CD14-positive monocyte (primary cell): ENCODE measurements at regions not wholly inside any gene's neighbourhood (a gene's known extent, or its start where the extent isn't known, plus 50 kb on each side); places are given as distances from the start of the nearest gene placed in this dataset.

Experiments
- DNase-seq, 3 donors: peaks; one replicate each; pipeline ENCODE4 v3.0.0-alpha.2; 2011 to 2022
- H2AFZ ChIP-seq: 2 replicates; pipeline ENCODE4 v1.6.0; 2012; ENCODE audit warnings: mild to moderate bottlenecking, low read depth, low read length, inconsistent platforms; ENCODE audit not compliant: insufficient read depth, poor library complexity, severe bottlenecking
- H3K27ac ChIP-seq, 2 donors: 1 replicate in 1 of 2; 2 replicates in 1 of 2; pipeline ENCODE4 v1.5.1; 2012 to 2013; ENCODE audit warnings: low read length in 2 of 2, control low read depth in 1 of 2, inconsistent platforms in 1 of 2, low read depth in 1 of 2, mild to moderate bottlenecking in 1 of 2
- H3K27me3 ChIP-seq, 2 donors: one replicate each; pipeline versions ENCODE4 v1.6.0 to v1.6.1; 2011 to 2013; ENCODE audit warnings: low read length in 2 of 2; ENCODE audit not compliant: control insufficient read depth in 2 of 2, insufficient read depth in 2 of 2
- H3K36me3 ChIP-seq, 2 donors: replicated peaks in 1 of 2; 1 replicate in 1 of 2; 2 replicates in 1 of 2; pipeline versions ENCODE4 v1.5.1 to v1.6.1; 2012 to 2013; ENCODE audit warnings: low read length in 2 of 2, control low read depth in 1 of 2, inconsistent platforms in 1 of 2, mild to moderate bottlenecking in 1 of 2; ENCODE audit not compliant: insufficient read depth in 2 of 2, control insufficient read depth in 1 of 2
- H3K4me1 ChIP-seq, 2 donors: 1 replicate in 1 of 2; 2 replicates in 1 of 2; pipeline versions ENCODE4 v1.5.1 to v1.6.1; 2012 to 2013; ENCODE audit warnings: low read length in 2 of 2, control low read depth in 1 of 2, inconsistent platforms in 1 of 2, mild to moderate bottlenecking in 1 of 2, moderate library complexity in 1 of 2; ENCODE audit not compliant: insufficient read depth in 2 of 2, control insufficient read depth in 1 of 2
- H3K4me2 ChIP-seq: replicated peaks from 2 replicates; pipeline ENCODE3; 2012; ENCODE audit warnings: low read length, moderate library complexity, mild to moderate bottlenecking; ENCODE audit not compliant: poor library complexity, severe bottlenecking; ENCODE audit errors: extremely low read depth
- H3K4me3 ChIP-seq, 3 experiments: fragments of 200-600 bp in 1 of 3; sonication (generic) in 1 of 3; replicated peaks in 1 of 3; 1 replicate in 2 of 3; 2 replicates in 1 of 3; pipeline ENCODE4 v1.5.1; 2011 to 2013; ENCODE audit warnings: low read length in 3 of 3, mild to moderate bottlenecking in 3 of 3, control low read depth in 2 of 3, low read depth in 2 of 3, inconsistent platforms in 1 of 3, moderate library complexity in 1 of 3
- H3K79me2 ChIP-seq: 2 replicates; pipeline ENCODE4 v1.6.0; 2012; ENCODE audit warnings: mild to moderate bottlenecking, control low read depth, inconsistent platforms, low read length, moderate library complexity; ENCODE audit not compliant: insufficient read depth
- H3K9ac ChIP-seq: 2 replicates; pipeline ENCODE4 v1.6.0; 2017; ENCODE audit warnings: low read length, mild to moderate bottlenecking; ENCODE audit not compliant: insufficient read depth, poor library complexity, severe bottlenecking
- H3K9me3 ChIP-seq, 2 donors: replicated peaks in 1 of 2; 1 replicate in 1 of 2; 2 replicates in 1 of 2; pipeline versions ENCODE4 v1.5.1 to v1.6.1; 2012 to 2013; ENCODE audit warnings: low read length in 2 of 2, control low read depth in 1 of 2; ENCODE audit not compliant: control insufficient read depth in 1 of 2, insufficient read depth in 1 of 2
- H4K20me1 ChIP-seq: 2 replicates; pipeline ENCODE4 v1.6.0; 2012; ENCODE audit warnings: mild to moderate bottlenecking, low read length, control low read depth, moderate library complexity; ENCODE audit not compliant: insufficient read depth
- H3K27ac Mint-ChIP-seq, 7 donors: one replicate each; pipeline ENCODE4 v1.8.0; 2020; ENCODE audit warnings: mild to moderate bottlenecking in 7 of 7, mixed read lengths in 7 of 7, moderate library complexity in 6 of 7, inconsistent platforms in 2 of 7
- H3K27me3 Mint-ChIP-seq, 3 donors: one replicate each; pipeline ENCODE4 v1.8.0; 2021 to 2022; ENCODE audit warnings: low read depth in 3 of 3, mild to moderate bottlenecking in 3 of 3, mixed read lengths in 3 of 3, moderate library complexity in 3 of 3, inconsistent platforms in 1 of 3
- H3K36me3 Mint-ChIP-seq, 2 donors: one replicate each; pipeline ENCODE4 v1.8.0; 2020; ENCODE audit warnings: mixed read lengths in 2 of 2, inconsistent platforms in 1 of 2, mild to moderate bottlenecking in 1 of 2
- H3K4me1 Mint-ChIP-seq: one replicate; pipeline ENCODE4 v1.8.0; 2020; ENCODE audit warnings: mild to moderate bottlenecking, mixed read lengths
- H3K4me3 Mint-ChIP-seq, 2 donors: one replicate each; pipeline ENCODE4 v1.8.0; 2020; ENCODE audit warnings: mild to moderate bottlenecking in 2 of 2, mixed read lengths in 2 of 2, moderate library complexity in 1 of 2
- H3K9me3 Mint-ChIP-seq, 7 donors: one replicate each; pipeline ENCODE4 v1.8.0; 2020 to 2022; ENCODE audit warnings: mixed read lengths in 7 of 7, mild to moderate bottlenecking in 6 of 7, moderate library complexity in 6 of 7, inconsistent platforms in 2 of 7
- CTCF ChIP-seq: fragments of 200-600 bp; IDR thresholded peaks from one replicate; pipeline ENCODE4 v1.8.0; 2022; ENCODE audit warnings: antibody characterized with exemption, mild to moderate bottlenecking
- WGBS: methylation state at CpG from one replicate; pipeline ENCODE4 v1.1.5; 2013; ENCODE audit warnings: missing lambda C conversion rate; ENCODE audit not compliant: insufficient coverage; 5-methylcytosine and 5-hydroxymethylcytosine counted together
- intact Hi-C, 2 donors: fragments of 100-400 bp; cut with micrococcal nuclease; formaldehyde crosslinking; loops; one replicate each; pipeline versions ENCODE4 v1.15.0 to v1.15.1; 2023

GRCh38 chr7:84372155-84372621, 177.6 kb upstream of the SEMA3A start:
- peak in 2 of 3 donors; percentile 0 to 11 for DNase-seq
- no peak overlapping the region for H3K9ac ChIP-seq
- peaks cover 0 to 4% (median 0%) of the 10 kb centered on the region in 3 donors for H3K27me3 Mint-ChIP-seq
- no peak overlapping the region for H3K4me3 Mint-ChIP-seq
- intact Hi-C loops = no loop called here
- no peaks in the 10 kb centered on the region for H4K20me1 ChIP-seq
- H3K4me1 Mint-ChIP-seq = peaks cover 4% of the 10 kb centered on the region
- H3K9me3 ChIP-seq = no peaks in the 10 kb centered on the region
- no peak overlapping the region for H3K27ac ChIP-seq
- H3K4me1 ChIP-seq = peaks cover 0 to 9% of the 10 kb centered on the region in 2 donors
- no peak for TF ChIP-seq CTCF
- peaks cover 0 to 3% (median 0%) of the 10 kb centered on the region in 7 donors for H3K9me3 Mint-ChIP-seq
- H3K27ac Mint-ChIP-seq = no peak overlapping the region
- H3K27me3 ChIP-seq = no peaks in the 10 kb centered on the region
- H3K79me2 ChIP-seq = no peaks in the 10 kb centered on the region
- no peak overlapping the region for H2AFZ ChIP-seq
- H3K36me3 ChIP-seq = no peaks in the 10 kb centered on the region
- WGBS = no CpG with 5 or more reads among the region's 3 CpGs
- H3K36me3 Mint-ChIP-seq = no peaks in the 10 kb centered on the region
- H3K4me2 ChIP-seq = no peak overlapping the region
- H3K4me3 ChIP-seq = no peak overlapping the region

GRCh38 chr7:84370114-84370513, 175.5 kb upstream of the SEMA3A start:
- H3K27ac Mint-ChIP-seq = no peak overlapping the region
- no peaks in the 10 kb centered on the region for H3K9me3 ChIP-seq
- no peaks in the 10 kb centered on the region for H3K36me3 ChIP-seq
- intact Hi-C loops = no loop called here
- H3K9me3 Mint-ChIP-seq = peaks cover 0 to 3% (median 0%) of the 10 kb centered on the region in 7 donors
- peaks cover 4% of the 10 kb centered on the region for H3K4me1 Mint-ChIP-seq
- H3K27ac ChIP-seq = no peak overlapping the region
- H3K27me3 Mint-ChIP-seq = peaks cover 0 to 4% (median 0%) of the 10 kb centered on the region in 3 donors
- H3K36me3 Mint-ChIP-seq = no peaks in the 10 kb centered on the region
- H2AFZ ChIP-seq = no peak overlapping the region
- H3K4me3 ChIP-seq = no peak overlapping the region
- H3K27me3 ChIP-seq = no peaks in the 10 kb centered on the region
- no peak for TF ChIP-seq CTCF
- H3K79me2 ChIP-seq = no peaks in the 10 kb centered on the region
- H3K4me3 Mint-ChIP-seq = no peak overlapping the region
- no peak overlapping the region for H3K4me2 ChIP-seq
- H3K9ac ChIP-seq = no peak overlapping the region
- WGBS = no CpG with 5 or more reads among the region's 2 CpGs
- peaks cover 0 to 9% of the 10 kb centered on the region in 2 donors for H3K4me1 ChIP-seq
- no peak for DNase-seq
- H4K20me1 ChIP-seq = no peaks in the 10 kb centered on the region
